ENCODE measurements at regions not wholly inside any gene's neighbourhood (a gene's known extent, or its start where the extent isn't known, plus 50 kb on each side); places are given as distances from the start of the nearest gene placed in this dataset.

GRCh38 chr4:151905197-151905596 is 144.4 kb upstream of the GATB start:
- TF ChIP-seq CTCF (IDR thresholded peaks at IDR 0.05) = no peak
- TF ChIP-seq POLR2A (IDR thresholded peaks at IDR 0.05) = no peak
